Loucy (cell line): ENCODE measurements at regions not wholly inside any gene's neighbourhood (a gene's known extent, or its start where the extent isn't known, plus 50 kb on each side); places are given as distances from the start of the nearest gene placed in this dataset.

Experiments used
- H2AFZ ChIP-seq: fragments of 200-600 bp; sonication (generic); 2 replicates; pipeline ENCODE4 v1.6.0; 2016; ENCODE audit warnings: antibody characterized with exemption, mild to moderate bottlenecking, low read length, moderate library complexity
- H3F3A ChIP-seq: fragments of 200-600 bp; 2 replicates; pipeline ENCODE4 v1.6.0; 2016; ENCODE audit warnings: antibody characterized with exemption, low read depth, mild to moderate bottlenecking
- H3K27me3 ChIP-seq: fragments of 200-600 bp; sonication (generic); 2 replicates; pipeline ENCODE4 v1.6.1; 2014; ENCODE audit warnings: low read length, mild to moderate bottlenecking; ENCODE audit not compliant: insufficient read depth, poor library complexity, severe bottlenecking
- H3K36me3 ChIP-seq: fragments of 200-600 bp; sonication (generic); 2 replicates; pipeline ENCODE4 v1.6.1; 2016; ENCODE audit warnings: low read length; ENCODE audit not compliant: insufficient read depth
- H3K4me1 ChIP-seq: fragments of 200-600 bp; sonication (generic); 2 replicates; pipeline ENCODE4 v1.5.1; 2014; ENCODE audit warnings: low read length, mild to moderate bottlenecking; ENCODE audit not compliant: insufficient read depth, poor library complexity, severe bottlenecking
- H3K4me2 ChIP-seq: fragments of 200-600 bp; sonication (generic); 2 replicates; pipeline ENCODE4 v1.6.0; 2014; ENCODE audit warnings: antibody characterized with exemption, low read length, low read depth, mild to moderate bottlenecking; ENCODE audit not compliant: poor library complexity, severe bottlenecking
- H3K4me3 ChIP-seq: fragments of 200-600 bp; sonication (generic); 2 replicates; pipeline ENCODE4 v1.5.1; 2014; ENCODE audit warnings: low read length, mild to moderate bottlenecking, mixed read lengths; ENCODE audit not compliant: poor library complexity, severe bottlenecking
- H3K79me2 ChIP-seq: fragments of 200-600 bp; sonication (generic); 2 replicates; pipeline ENCODE4 v1.6.1; 2014; ENCODE audit warnings: low read length; ENCODE audit not compliant: insufficient read depth
- H3K9ac ChIP-seq: fragments of 200-600 bp; sonication (generic); 2 replicates; pipeline ENCODE4 v1.6.0; 2014; ENCODE audit warnings: mild to moderate bottlenecking, low read depth, low read length, moderate library complexity; ENCODE audit not compliant: poor library complexity, severe bottlenecking
- H3K9me2 ChIP-seq: fragments of 200-600 bp; sonication (generic); replicated peaks from 2 replicates; pipeline ENCODE4 v1.6.1; 2016; ENCODE audit warnings: low read depth, low read length, mixed read lengths
- H3K9me3 ChIP-seq: fragments of 200-600 bp; sonication (generic); 2 replicates; pipeline ENCODE4 v1.6.1; 2014; ENCODE audit warnings: mild to moderate bottlenecking, antibody characterized with exemption, low read length, low read depth; ENCODE audit not compliant: insufficient read depth
- H4K20me1 ChIP-seq: fragments of 200-600 bp; sonication (generic); 2 replicates; pipeline ENCODE4 v1.6.0; 2014; ENCODE audit warnings: antibody characterized with exemption, low read length, mild to moderate bottlenecking; ENCODE audit not compliant: insufficient read depth, poor library complexity, severe bottlenecking
- EZH2phosphoT487 ChIP-seq: fragments of 200-600 bp; IDR thresholded peaks from 2 replicates; pipeline ENCODE4 v1.6.1; 2018; ENCODE audit warnings: antibody characterized with exemption, mild to moderate bottlenecking, moderate library complexity, borderline replicate concordance
- TF ChIP-seq, protein P1 (sequence below): fragments of 200-600 bp; sonication (generic); conservative IDR thresholded peaks from 2 replicates; pipeline ENCODE4 v1.5.1; 2014; ENCODE audit warnings: mild to moderate bottlenecking, antibody characterized with exemption, low read length

DNA sequence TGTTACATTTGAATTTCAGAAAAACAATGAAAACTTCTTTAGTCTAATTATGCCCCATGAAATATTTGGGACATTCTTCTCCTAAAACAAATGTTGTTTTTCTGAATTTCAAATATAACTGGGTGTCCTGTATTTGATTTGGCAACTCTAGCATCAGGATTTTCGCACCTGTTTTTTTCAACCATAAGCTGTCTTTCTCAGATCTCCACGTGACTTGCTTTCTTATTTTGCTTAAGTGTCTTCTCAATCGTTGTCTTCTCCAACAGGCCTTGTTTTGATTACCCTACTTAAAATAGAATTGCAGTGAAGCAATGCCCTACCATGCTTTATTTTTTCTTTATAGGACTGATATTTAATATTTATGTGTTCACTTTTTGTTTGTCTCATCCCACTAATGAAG lies 752.8 kb upstream of the RGS18 start:
- Histone ChIP-seq H3K4me3 (no peak overlapping the region), H3K27me3 (no peaks in the 10 kb centered on the region), H3F3A (no peaks in the 10 kb centered on the region), H3K4me2 (no peak overlapping the region), H4K20me1 (no peaks in the 10 kb centered on the region), H3K4me1 (no peaks in the 10 kb centered on the region), H3K9me2 (no peaks in the 10 kb centered on the region), H3K79me2 (no peaks in the 10 kb centered on the region), H3K9ac (no peak overlapping the region), H3K9me3 (no peaks in the 10 kb centered on the region), H3K36me3 (no peaks in the 10 kb centered on the region), H2AFZ (no peak overlapping the region)
- TF ChIP-seq, protein P1, sequence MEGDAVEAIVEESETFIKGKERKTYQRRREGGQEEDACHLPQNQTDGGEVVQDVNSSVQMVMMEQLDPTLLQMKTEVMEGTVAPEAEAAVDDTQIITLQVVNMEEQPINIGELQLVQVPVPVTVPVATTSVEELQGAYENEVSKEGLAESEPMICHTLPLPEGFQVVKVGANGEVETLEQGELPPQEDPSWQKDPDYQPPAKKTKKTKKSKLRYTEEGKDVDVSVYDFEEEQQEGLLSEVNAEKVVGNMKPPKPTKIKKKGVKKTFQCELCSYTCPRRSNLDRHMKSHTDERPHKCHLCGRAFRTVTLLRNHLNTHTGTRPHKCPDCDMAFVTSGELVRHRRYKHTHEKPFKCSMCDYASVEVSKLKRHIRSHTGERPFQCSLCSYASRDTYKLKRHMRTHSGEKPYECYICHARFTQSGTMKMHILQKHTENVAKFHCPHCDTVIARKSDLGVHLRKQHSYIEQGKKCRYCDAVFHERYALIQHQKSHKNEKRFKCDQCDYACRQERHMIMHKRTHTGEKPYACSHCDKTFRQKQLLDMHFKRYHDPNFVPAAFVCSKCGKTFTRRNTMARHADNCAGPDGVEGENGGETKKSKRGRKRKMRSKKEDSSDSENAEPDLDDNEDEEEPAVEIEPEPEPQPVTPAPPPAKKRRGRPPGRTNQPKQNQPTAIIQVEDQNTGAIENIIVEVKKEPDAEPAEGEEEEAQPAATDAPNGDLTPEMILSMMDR = no peak
- TF ChIP-seq EZH2phosphoT487 = no peak

DNA sequence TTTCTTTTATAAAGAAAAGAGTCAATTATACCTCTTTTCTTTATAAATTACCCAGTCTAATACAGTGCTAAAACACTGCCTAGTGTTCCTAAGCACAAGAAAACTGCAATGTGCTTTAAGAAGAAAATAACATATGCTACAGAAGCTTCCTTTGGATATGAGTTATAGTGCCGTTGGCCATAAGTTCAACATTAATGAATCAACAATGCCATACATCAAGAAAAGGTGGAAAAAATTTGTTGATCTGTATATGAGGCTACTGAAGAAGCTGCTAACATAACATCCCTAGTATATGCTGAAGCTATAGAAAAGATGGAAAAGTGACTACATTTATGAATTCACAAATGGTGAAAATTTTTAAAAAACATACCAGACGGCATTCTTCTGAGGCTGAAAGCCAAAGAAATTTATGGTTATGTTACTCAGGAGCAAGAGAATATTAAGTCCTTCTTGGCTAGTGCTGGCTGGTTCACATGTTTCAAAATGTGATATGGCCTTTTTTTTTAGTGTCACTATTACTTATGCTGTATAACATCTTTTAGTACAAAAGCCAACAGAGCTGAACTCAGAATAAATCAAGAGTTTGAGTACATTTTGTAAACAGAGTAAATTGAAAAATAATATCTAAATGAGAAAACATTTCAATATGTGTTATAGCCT lies 743.2 kb upstream of the RGS18 start:
- H3K79me2 ChIP-seq = no peaks in the 10 kb centered on the region
- no peak overlapping the region for H3K9ac ChIP-seq
- no peaks in the 10 kb centered on the region for H3K4me1 ChIP-seq
- no peaks in the 10 kb centered on the region for H3F3A ChIP-seq
- no peaks in the 10 kb centered on the region for H3K27me3 ChIP-seq
- H4K20me1 ChIP-seq = no peaks in the 10 kb centered on the region
- H3K4me2 ChIP-seq = no peak overlapping the region
- TF ChIP-seq, protein P1 = no peak
- no peak for TF ChIP-seq EZH2phosphoT487
- H3K4me3 ChIP-seq = no peak overlapping the region
- no peaks in the 10 kb centered on the region for H3K9me3 ChIP-seq
- no peaks in the 10 kb centered on the region for H3K9me2 ChIP-seq
- H2AFZ ChIP-seq = no peak overlapping the region
- H3K36me3 ChIP-seq = no peaks in the 10 kb centered on the region

DNA sequence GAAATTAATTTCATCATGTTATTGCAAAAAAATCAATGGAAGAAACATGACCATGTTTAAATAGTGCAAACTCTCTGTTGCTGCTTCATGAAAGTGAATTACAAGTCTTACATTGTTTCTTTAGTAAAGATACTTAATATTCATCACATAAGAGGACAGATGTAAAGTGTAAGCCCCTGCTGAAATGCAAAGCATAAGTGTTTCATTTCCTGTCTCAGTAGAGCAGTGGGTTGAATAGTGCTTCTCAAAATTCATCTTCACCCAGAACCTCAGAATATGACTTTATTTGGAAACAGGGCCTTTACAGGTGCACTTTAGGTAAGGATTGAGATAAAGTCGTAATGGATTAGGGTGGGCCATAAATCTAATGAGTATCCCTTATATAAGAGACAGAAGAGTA lies 738.4 kb upstream of the RGS18 start:
- H3K79me2 ChIP-seq = no peaks in the 10 kb centered on the region
- no peak for TF ChIP-seq EZH2phosphoT487
- TF ChIP-seq, protein P1 = no peak
- H4K20me1 ChIP-seq = no peaks in the 10 kb centered on the region
- no peaks in the 10 kb centered on the region for H3K27me3 ChIP-seq
- no peaks in the 10 kb centered on the region for H3F3A ChIP-seq
- no peak overlapping the region for H3K4me3 ChIP-seq
- peak overlapping the region; percentile 15 for H2AFZ ChIP-seq
- H3K9ac ChIP-seq = no peak overlapping the region
- no peaks in the 10 kb centered on the region for H3K4me1 ChIP-seq
- no peak overlapping the region for H3K4me2 ChIP-seq
- H3K9me3 ChIP-seq = no peaks in the 10 kb centered on the region
- no peaks in the 10 kb centered on the region for H3K9me2 ChIP-seq
- no peaks in the 10 kb centered on the region for H3K36me3 ChIP-seq
